GM19372 (cell line): ENCODE measurements at regions not wholly inside any gene's neighbourhood (a gene's known extent, or its start where the extent isn't known, plus 50 kb on each side); places are given as distances from the start of the nearest gene placed in this dataset.

Source experiments
- ATAC-seq: cut with Tn5 transposase; IDR thresholded peaks from one replicate; pipeline ENCODE4 v1.9.1; 2021; ENCODE audit warnings: mild to moderate bottlenecking, low read depth, moderate library complexity; ENCODE audit not compliant: unreplicated experiment

GRCh38 chr2:152894051-152894450 lies 175.6 kb downstream of the ARL6IP6 start:
- no peak for ATAC-seq

GRCh38 chr2:152890736-152891135 lies 172.3 kb downstream of the ARL6IP6 start:
- ATAC-seq, result no peak

- ATAC-seq, result no peak
Observed at GRCh38 chr2:152883951-152884487, 165.6 kb downstream of the ARL6IP6 start.

- ATAC-seq, result no peak
Observed at GRCh38 chr2:152881527-152881926, 163.1 kb downstream of the ARL6IP6 start.

GRCh38 chr2:152879275-152879674 lies 160.9 kb downstream of the ARL6IP6 start:
- ATAC-seq, result no peak

- ATAC-seq, result no peak
Observed at GRCh38 chr2:152875701-152876695, 157.6 kb downstream of the ARL6IP6 start.

GRCh38 chr2:152874955-152875354 lies 156.5 kb downstream of the ARL6IP6 start:
- ATAC-seq, result no peak

- ATAC-seq, result no peak
Observed at GRCh38 chr2:152870239-152870638, 151.8 kb downstream of the ARL6IP6 start.

- ATAC-seq, result no peak
Observed at GRCh38 chr2:152867397-152867796, 149.0 kb downstream of the ARL6IP6 start.

GRCh38 chr2:152864601-152865149 lies 146.3 kb downstream of the ARL6IP6 start:
- ATAC-seq, result no peak

- ATAC-seq, result no peak
Observed at GRCh38 chr2:152863826-152864225, 145.4 kb downstream of the ARL6IP6 start.

- no peak for ATAC-seq
Observed at GRCh38 chr2:152861349-152861942, 143.0 kb downstream of the ARL6IP6 start.

- no peak for ATAC-seq
Observed at GRCh38 chr2:152858594-152859265, 140.3 kb downstream of the ARL6IP6 start.

GRCh38 chr2:152846697-152847470 lies 128.5 kb downstream of the ARL6IP6 start:
- no peak for ATAC-seq

GRCh38 chr2:152835674-152836073 lies 117.3 kb downstream of the ARL6IP6 start:
- ATAC-seq, result no peak

- no peak for ATAC-seq
Observed at GRCh38 chr2:152827944-152828343, 109.5 kb downstream of the ARL6IP6 start.

GRCh38 chr2:152826581-152827279 lies 108.3 kb downstream of the ARL6IP6 start:
- no peak for ATAC-seq

GRCh38 chr2:152825834-152826233 lies 107.4 kb downstream of the ARL6IP6 start:
- ATAC-seq, result no peak

- ATAC-seq, result no peak
Observed at GRCh38 chr2:152823905-152824304, 105.5 kb downstream of the ARL6IP6 start.
